Smooth muscle cell (in vitro differentiated cells): ENCODE measurements at regions not wholly inside any gene's neighbourhood (a gene's known extent, or its start where the extent isn't known, plus 50 kb on each side); places are given as distances from the start of the nearest gene placed in this dataset.

Experiments used
- DNase-seq: peaks from one replicate; lab custom pipeline; 2025; ENCODE audit not compliant: unreplicated experiment; lab: John Stamatoyannopoulos, UW
- H2AFZ ChIP-seq: fragments of 200-600 bp; sonication (generic); 2 replicates; pipeline ENCODE4 v1.6.0; 2016; ENCODE audit warnings: antibody characterized with exemption, low read depth, mild to moderate bottlenecking
- H3F3A ChIP-seq: fragments of 200-600 bp; sonication (generic); 2 replicates; pipeline ENCODE4 v1.6.0; 2017; ENCODE audit warnings: antibody characterized with exemption, low read depth
- H3K27ac ChIP-seq: fragments of 200-600 bp; sonication (generic); 2 replicates; pipeline ENCODE4 v1.5.1; 2016; ENCODE audit warnings: low read depth, mild to moderate bottlenecking
- H3K27me3 ChIP-seq: fragments of 200-600 bp; sonication (generic); 2 replicates; pipeline ENCODE4 v1.6.1; 2016; ENCODE audit warnings: low read depth, mild to moderate bottlenecking
- H3K36me3 ChIP-seq: fragments of 200-600 bp; sonication (generic); 2 replicates; pipeline ENCODE4 v1.5.1; 2016; ENCODE audit warnings: low read depth
- H3K4me1 ChIP-seq: fragments of 200-600 bp; sonication (generic); 2 replicates; pipeline ENCODE4 v1.5.1; 2016; ENCODE audit warnings: low read depth
- H3K4me2 ChIP-seq: fragments of 200-600 bp; sonication (generic); 2 replicates; pipeline ENCODE4 v1.6.0; 2016; ENCODE audit warnings: mild to moderate bottlenecking
- H3K4me3 ChIP-seq: fragments of 200-600 bp; sonication (generic); 2 replicates; pipeline ENCODE4 v1.5.1; 2016; ENCODE audit warnings: mild to moderate bottlenecking
- H3K79me2 ChIP-seq: fragments of 200-600 bp; sonication (generic); 2 replicates; pipeline ENCODE4 v1.6.0; 2016; ENCODE audit warnings: low read depth, mild to moderate bottlenecking
- H3K9ac ChIP-seq: fragments of 200-600 bp; sonication (generic); 2 replicates; pipeline ENCODE4 v1.6.0; 2016; ENCODE audit warnings: low read depth
- H3K9me3 ChIP-seq: fragments of 200-600 bp; sonication (generic); replicated peaks from 2 replicates; pipeline ENCODE4 v1.5.1; 2016; ENCODE audit warnings: low read depth
- H4K20me1 ChIP-seq: fragments of 200-600 bp; sonication (generic); 2 replicates; pipeline ENCODE4 v1.6.0; 2016; ENCODE audit warnings: low read depth
- CTCF ChIP-seq: fragments of 200-600 bp; sonication (generic); IDR thresholded peaks from 2 replicates; pipeline ENCODE4 v1.5.1; 2017; ENCODE audit warnings: borderline replicate concordance, mild to moderate bottlenecking, antibody characterized with exemption; ENCODE audit not compliant: insufficient read depth, poor library complexity, severe bottlenecking
- WGBS: methylation state at CpG from one replicate; pipeline ENCODE4 v1.1.7; 2016; ENCODE audit warnings: low lambda C conversion rate; 5-methylcytosine and 5-hydroxymethylcytosine counted together

GRCh38 chr2:129205176-129205575 is 774.3 kb upstream of the RAB6C start:
- H3F3A ChIP-seq = no peaks in the 10 kb centered on the region
- no peaks in the 10 kb centered on the region for H3K9me3 ChIP-seq
- H3K27ac ChIP-seq = no peak overlapping the region
- DNase-seq = no peak
- no peak overlapping the region for H3K9ac ChIP-seq
- no peak for TF ChIP-seq CTCF
- H2AFZ ChIP-seq = no peak overlapping the region
- H3K4me3 ChIP-seq = no peak overlapping the region
- no peaks in the 10 kb centered on the region for H3K4me1 ChIP-seq
- no peaks in the 10 kb centered on the region for H3K36me3 ChIP-seq
- no peak overlapping the region for H3K4me2 ChIP-seq
- H3K27me3 ChIP-seq = no peaks in the 10 kb centered on the region
- 50% methylated on average over 1 of the region's 1 CpG for WGBS
- no peaks in the 10 kb centered on the region for H3K79me2 ChIP-seq
- H4K20me1 ChIP-seq = no peaks in the 10 kb centered on the region

- Histone ChIP-seq H4K20me1 (no peaks in the 10 kb centered on the region), H3K79me2 (no peaks in the 10 kb centered on the region), H3K36me3 (no peaks in the 10 kb centered on the region), H3F3A (no peaks in the 10 kb centered on the region), H2AFZ (no peak overlapping the region), H3K9me3 (no peaks in the 10 kb centered on the region), H3K9ac (no peak overlapping the region), H3K27me3 (no peaks in the 10 kb centered on the region), H3K4me1 (no peaks in the 10 kb centered on the region), H3K27ac (no peak overlapping the region), H3K4me3 (no peak overlapping the region), H3K4me2 (no peak overlapping the region)
- no peak for TF ChIP-seq CTCF
- no peak for DNase-seq
- WGBS = 91% methylated on average over 5 of the region's 5 CpGs
Measured at GRCh38 chr2:129205766-129206165, 773.7 kb upstream of the RAB6C start.

GRCh38 chr2:129212299-129212958 is 767.0 kb upstream of the RAB6C start:
- Histone ChIP-seq H3F3A (no peaks in the 10 kb centered on the region), H3K27ac (no peak overlapping the region), H3K27me3 (no peaks in the 10 kb centered on the region), H3K4me1 (no peaks in the 10 kb centered on the region), H4K20me1 (no peaks in the 10 kb centered on the region), H3K36me3 (no peaks in the 10 kb centered on the region), H3K4me3 (no peak overlapping the region), H3K9me3 (no peaks in the 10 kb centered on the region), H3K79me2 (no peaks in the 10 kb centered on the region), H3K4me2 (no peak overlapping the region), H3K9ac (no peak overlapping the region), H2AFZ (no peak overlapping the region)
- 91% methylated on average over 5 of the region's 5 CpGs for WGBS
- DNase-seq = no peak
- no peak for TF ChIP-seq CTCF

- WGBS = 88% methylated on average over 10 of the region's 10 CpGs
- Histone ChIP-seq H3K4me1 (no peaks in the 10 kb centered on the region), H3K9ac (no peak overlapping the region), H2AFZ (no peak overlapping the region), H3K27me3 (peaks cover 6% of the 10 kb centered on the region), H3K79me2 (no peaks in the 10 kb centered on the region), H3K36me3 (no peaks in the 10 kb centered on the region), H4K20me1 (no peaks in the 10 kb centered on the region), H3K4me2 (no peak overlapping the region), H3K27ac (no peak overlapping the region), H3K9me3 (no peaks in the 10 kb centered on the region), H3F3A (no peaks in the 10 kb centered on the region), H3K4me3 (no peak overlapping the region)
- TF ChIP-seq CTCF = no peak
- DNase-seq = no peak
Measured at GRCh38 chr2:129224022-129224421, 755.4 kb upstream of the RAB6C start.
